Epidermal melanocyte (primary cell): ENCODE measurements at regions not wholly inside any gene's neighbourhood (a gene's known extent, or its start where the extent isn't known, plus 50 kb on each side); places are given as distances from the start of the nearest gene placed in this dataset.

Source experiments
- DNase-seq: peaks from one replicate; pipeline ENCODE4 v3.0.0; 2011; ENCODE audit warnings: low spot score; ENCODE audit not compliant: insufficient read length

DNA sequence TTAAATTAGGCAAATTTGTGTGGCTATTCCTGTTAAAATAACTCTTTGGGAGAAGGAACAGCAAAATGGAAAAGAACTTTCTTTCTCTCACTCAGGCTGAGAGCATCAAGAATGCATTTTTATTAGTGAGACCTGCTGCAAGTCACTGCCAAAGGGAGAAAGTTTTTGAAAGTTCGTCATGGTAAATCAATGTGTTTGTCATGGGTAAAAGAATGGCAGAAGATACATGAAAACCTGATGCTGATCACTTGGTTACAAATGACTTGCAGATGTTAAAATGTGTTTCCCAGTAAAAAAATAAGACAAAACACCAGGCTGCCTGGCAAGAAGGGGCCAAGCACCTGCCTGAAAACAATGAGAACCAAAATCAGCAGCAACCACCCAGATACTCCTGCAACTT lies 484.7 kb upstream of the NRP1 start:
- DNase-seq, result no peak

DNA sequence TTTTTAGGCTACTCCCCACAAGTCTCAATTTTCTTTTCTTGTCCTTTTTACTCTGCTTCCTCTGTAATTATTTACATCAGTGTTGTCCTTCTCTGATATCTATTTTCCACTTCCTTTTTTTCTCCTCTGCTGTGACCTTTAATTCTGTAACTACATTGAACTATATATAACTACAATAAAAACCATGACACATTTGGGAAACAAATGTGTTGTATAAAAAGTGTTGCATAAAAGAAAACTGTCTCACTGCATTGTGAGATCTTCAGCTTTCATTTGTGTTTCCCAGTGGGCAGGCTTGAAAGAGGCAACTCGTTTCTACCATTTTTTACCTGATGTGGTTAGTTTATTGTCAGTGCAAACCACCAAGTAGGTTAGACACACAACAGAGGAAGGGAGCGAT lies 483.9 kb upstream of the NRP1 start:
- DNase-seq, result no peak

DNA sequence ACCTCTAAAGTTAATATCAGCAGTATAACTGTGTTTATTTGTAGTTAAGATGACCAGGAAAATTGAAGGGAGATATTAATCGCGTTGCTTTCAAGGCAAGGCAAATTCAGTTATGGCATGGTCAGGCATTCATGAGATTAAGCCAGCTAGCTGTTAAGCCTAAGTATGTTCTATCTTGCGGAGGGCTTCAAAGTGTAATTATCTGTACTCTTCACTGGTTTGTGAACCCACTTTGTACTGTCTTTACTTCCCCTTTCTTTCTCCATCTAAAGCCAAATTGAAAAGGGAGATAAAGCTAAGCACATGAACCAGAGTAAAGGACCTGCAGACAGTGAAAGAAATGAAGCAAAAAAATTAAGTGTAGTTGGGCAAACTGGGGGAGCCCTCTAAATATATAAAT lies 483.1 kb upstream of the NRP1 start:
- DNase-seq, result no peak

DNA sequence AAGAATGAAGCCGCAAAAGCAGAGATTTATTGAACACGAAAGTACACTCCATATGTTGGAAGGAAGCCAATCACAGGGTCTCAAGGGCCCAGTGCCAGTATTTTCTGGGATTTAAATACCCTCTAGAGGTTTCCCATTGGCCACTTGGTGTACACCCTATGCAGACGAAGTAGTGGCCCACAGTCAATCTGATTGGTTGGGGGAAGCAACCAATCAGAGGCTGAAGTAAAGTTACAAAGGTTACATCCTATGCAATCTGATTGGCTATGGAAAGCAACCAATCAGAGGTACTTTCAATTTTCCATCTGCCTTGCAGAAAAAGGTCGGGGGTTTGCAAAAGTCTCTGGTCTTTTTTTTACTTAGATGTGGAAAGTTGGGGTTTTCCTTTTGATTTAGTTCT lies 481.3 kb upstream of the NRP1 start:
- DNase-seq, result no peak

DNA sequence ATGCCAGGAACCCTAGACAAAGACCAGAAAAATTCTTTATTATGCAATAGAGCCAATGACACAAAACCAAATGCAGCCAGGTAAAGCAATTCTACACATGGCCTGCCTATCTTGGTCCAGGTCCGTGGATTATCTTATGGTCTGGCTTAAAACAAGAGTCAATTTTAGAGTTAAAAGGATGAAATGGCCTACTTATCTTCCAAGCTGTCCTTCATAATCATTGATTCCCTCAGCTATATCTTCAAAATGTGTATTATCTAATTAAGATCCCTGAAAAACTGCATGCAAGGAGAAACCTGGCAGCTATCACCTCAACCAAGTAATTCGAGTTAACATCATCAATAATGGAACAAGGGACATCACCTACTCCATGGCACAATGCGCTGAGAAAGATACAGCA lies 479.4 kb upstream of the NRP1 start:
- DNase-seq, result no peak

DNA sequence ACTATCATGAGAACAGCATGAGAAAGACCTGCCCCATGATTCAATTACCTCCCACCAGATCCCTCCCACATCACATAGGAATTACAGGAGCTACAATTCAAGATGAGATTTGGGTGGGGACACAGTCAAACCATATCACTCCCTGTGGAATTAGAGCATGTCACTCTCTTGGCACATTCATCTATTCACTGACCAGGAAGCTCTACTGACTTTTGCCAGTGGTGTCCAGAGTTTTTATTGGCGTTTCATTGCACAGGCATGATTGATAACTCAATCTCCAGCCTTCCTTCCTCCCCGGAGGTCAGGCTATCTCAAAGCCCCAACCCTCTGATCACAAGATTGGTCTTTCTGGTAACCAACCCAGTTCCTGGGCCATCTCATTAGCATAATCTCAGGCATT lies 478.9 kb upstream of the NRP1 start:
- no peak for DNase-seq

DNA sequence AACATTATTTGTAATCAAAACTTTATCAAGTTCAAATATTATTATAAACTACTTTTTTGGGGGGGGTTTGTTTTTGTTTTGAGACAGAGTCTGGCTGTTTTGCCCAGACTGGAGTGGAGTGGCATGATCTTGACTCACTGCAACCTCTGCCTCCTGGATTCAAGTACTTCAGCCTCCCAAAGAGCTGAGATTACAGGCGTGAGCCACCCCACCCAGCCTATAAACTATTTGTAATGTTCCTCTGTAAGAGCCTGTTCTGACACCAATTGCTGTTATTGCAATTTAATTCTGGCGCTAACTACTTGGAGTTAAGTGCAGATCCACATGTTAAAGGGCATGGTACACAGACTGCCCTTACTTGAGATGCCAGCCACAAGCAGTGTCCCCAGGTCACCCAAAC lies 478.1 kb upstream of the NRP1 start:
- DNase-seq, result no peak

DNA sequence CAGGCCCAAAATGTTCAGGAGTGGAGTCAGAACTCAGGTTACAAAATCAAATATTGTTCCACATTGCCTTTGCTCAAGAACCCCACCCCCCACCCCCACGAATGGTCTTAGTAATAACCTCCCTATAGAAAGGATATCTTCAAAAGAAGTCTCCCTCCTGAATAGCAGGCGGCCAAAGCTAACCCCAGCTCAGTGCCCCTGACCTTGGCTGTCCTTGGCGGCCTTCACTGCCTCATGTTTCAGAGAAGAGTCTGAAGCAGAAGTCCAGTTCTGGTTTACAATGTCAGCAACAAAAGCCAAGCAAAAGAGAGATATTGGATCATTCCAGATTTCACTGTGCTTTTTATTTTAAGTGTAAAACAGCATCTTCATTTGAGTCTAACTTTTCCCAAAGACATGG lies 476.5 kb upstream of the NRP1 start:
- no peak for DNase-seq

DNA sequence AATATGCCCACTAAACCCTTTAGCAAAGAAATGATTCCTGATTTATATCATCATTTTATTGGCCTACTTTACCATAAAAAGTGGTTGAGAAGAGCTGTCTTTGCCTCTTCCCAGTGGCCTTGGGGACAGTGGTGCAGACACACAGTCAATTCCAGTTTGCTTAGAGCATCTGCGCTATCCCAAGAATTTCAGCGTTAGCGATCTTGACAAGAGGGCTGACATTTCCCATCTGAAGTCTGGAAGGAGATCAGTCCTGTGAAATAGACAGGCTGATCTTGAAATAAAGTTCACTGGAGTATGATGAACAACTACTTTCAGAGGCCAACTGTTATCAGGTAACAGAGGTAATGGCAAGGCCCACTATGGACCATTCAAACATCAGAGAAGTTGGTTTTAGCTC lies 475.3 kb upstream of the NRP1 start:
- no peak for DNase-seq

DNA sequence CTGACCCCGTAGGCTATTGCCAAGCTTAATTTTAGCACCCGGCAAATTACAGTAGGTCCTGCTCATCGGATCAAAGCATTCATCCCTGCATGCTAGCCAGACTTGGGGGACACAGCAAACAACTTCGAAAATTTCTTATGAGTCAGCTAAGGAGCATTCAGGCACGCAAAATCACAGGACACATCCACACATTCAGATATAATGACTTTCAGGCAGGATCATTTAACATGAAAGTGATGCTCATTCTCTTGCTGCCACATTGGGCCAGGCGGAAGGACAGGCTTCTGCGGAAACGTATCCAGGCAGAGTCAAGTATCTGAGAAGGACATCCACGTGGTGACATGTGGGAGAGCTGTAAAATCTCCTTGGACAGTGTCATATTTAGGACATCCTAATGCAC lies 474.0 kb upstream of the NRP1 start:
- no peak for DNase-seq

DNA sequence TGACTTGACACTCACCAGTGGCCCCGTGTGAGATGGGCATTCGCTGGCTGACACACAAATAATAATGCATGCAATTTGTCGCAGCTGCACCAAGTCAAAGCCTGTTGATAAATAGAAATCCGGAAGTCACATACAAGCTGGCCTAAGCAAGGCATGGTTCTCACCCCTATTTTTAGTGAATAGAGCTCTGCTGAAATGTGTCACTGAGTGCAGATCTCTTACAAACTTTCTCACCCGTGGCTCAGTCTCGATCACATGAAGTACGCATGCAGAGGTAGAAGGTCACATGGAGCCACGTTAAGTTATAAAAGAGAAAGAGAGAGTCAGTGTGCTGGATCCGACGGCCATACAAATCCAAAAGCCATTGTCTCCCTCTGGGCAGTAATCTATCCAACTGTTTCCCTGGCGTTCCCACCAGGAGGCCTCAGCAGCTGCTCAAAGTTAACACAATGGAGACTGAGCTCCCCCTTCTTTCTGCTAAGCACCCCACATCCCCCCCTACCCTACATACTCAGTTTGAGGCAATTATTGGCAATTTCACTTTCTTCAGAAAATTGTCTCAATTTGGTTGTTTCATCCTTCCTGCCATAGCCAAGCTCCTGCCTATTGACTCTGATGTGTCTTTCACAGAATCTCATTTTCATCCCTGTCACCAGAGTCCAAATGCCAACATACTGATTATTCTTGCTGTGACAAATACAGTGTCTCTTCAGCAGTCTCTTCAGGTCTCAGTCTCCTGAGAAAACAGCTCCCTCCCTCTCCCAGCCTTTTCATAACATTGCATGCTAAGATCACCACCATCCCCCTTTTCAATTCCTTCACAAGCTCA lies 473.3 kb upstream of the NRP1 start:
- DNase-seq, result no peak

DNA sequence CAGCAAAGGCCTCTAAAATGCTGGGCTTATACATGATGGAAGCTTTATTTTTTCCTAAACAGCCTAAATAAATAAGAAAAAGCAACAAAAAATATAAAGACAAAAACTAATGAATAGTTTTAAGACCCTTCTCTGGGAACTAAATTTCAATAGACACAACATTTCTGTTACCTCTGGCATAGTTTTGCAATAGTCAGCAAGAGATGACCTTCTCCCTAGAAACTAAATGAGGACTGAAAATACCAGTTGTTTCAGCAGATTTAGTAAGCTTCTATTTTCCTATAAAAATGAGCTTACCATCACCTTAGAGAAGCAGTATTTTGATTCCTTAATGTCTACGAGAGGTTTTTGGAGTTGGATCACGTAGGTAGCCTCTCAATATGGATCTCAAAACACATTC lies 471.4 kb upstream of the NRP1 start:
- no peak for DNase-seq

DNA sequence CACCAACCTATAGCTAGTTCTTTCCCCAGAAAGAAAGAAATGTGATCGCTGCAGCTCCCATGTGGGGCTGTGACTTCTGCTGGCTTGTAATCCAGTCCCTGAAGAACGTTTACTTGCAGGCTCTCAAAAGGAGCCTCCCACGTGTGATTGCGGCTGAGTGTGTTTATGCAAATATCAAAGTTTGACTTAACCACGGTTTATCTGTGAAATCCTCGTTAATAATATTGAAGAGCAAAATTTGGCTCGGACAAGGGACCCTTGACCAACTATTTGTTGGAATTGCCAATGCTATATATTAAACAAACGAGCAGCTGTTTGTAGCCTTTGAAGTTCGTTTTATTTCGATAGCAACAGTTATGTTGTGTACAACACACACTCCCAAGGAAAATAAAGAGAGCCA lies 470.1 kb upstream of the NRP1 start:
- DNase-seq, result no peak

DNA sequence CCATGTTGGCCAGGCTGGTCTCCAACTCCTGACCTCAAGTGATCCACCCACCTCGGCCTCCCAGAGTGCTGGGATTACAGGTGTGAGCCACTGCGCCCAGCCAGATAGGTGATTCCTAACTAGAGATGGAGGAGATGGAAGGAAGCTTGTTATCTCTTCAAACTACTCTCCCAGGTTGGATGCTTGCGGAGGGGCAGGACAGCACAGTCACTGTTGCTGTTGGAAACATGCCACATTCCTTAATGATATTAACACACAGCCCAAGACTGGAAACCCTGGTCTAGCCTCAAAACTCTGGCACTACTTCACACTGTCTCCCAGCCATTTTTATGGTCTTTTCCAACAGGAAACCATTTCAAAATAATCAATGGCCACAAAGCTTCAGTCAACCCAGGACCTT lies 468.8 kb upstream of the NRP1 start:
- no peak for DNase-seq

DNA sequence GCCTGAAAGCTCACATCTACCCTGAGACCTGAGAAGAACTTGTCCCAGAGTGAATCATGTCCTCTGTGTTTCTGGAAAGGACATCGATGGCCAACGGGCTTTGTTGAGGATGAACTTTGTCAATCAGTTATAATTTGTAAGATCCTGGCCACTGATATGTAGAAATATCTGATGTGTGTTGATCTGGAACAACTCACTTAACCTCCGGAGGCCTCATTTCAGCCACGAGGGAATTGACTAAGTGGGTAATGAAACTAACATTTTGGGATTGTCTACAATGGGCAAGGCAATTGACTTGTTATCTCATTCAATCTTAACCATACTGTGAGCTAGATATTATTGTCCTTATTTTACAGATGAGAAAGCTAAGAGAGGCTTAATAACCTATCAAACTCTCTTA lies 468.1 kb upstream of the NRP1 start:
- no peak for DNase-seq

DNA sequence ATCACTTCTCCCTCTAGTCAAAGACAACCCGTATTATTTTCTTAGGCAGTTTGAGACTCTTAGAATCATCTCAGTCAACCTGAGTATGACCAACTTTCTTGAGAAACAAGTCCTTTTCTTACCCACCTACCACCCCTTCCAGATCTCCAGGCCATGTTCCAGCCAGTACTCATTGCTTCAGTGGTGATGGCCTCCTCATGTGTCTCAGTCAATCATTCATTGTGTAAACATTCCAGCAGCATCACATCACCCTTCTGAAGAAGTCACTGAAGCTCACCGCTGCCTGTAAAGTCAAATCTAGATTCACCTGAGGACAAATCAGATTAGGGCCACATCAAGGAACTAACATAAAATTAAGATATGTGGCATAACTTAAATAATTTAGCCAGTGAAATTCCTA lies 467.2 kb upstream of the NRP1 start:
- no peak for DNase-seq

DNA sequence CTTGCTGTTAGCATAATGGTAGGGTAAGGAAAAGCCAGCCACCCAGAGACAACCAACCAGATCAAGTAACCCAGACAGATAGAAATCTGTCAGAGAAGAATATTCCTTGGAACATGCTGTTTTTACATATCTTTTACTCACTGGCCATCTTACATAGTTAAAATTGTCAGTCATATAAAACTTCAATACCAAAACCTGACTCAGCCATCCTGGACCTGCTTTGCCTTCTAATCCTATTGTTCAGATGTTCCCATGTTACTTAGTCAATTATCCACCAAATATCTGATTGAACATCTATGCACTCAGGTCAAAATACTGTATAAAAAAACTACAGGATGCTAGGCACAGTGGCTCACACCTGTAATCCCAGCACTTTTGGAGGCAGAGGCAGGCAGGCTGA lies 466.5 kb upstream of the NRP1 start:
- DNase-seq, result no peak

DNA sequence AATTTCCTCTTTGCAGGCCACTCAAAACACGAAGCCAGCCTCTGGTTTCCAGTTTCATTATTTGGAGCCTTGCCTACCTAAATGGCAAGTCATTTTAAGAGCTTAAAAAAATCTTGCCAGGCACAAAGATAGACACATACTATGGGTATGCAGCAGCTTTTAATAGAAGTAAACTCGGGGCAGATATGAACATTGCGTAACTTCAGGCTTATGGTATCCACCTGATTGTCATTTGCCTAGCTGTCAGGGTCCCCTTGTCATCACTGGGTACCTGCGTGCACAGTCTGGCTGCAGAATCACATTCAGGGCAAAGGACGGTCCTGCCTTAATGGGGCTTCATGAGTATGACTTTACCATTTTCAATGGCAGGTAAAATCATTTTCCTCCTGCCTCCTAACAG lies 466.1 kb upstream of the NRP1 start:
- DNase-seq, result no peak

DNA sequence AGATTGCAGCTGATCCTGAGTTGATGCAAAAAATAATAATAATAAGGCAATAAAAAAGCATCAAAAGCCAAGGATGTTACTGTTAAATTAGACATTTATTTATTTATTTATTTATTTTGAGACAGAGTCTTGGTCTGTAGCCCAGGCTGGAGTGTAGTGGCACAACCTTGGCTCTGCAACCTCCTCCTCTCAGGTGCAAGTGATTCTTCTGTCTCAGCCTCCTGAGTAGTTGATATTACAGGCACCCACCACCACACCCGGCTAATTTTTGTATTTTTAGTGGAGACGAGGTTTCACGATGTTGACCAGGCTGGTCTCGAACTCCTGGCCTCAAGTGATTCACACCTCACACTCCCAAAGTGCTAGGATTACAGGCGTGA lies 465.5 kb upstream of the NRP1 start:
- no peak for DNase-seq

DNA sequence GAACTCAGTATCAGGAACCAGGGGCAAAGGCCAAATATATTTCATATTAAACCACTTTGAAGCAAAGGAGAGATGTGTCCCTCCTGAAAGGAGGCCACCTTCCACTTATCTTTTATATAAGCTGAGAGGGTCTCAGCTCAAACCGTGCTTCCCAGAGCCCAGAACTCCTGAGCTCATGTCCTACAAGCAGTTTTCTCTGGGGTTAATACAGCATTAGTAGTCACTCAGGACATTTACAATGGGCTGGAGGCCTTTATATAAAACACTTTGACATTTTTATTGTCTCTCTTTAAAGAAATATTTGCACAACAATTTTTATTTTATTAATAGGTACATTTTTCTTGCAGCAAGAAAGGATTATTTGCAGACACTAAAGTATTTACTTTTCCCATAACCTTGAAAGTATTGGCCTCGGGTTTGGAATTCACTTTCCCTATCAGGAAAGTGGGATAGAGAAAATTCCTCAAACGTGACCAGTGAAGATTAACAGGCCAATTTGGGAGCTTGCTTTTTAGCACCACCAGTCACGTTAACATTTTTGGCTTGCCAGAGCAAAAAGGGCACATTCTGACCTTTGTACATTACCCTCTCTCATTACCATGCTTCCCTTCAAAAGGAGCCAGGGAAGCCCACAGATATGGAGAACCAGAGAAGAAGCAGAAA lies 464.9 kb upstream of the NRP1 start:
- no peak for DNase-seq

DNA sequence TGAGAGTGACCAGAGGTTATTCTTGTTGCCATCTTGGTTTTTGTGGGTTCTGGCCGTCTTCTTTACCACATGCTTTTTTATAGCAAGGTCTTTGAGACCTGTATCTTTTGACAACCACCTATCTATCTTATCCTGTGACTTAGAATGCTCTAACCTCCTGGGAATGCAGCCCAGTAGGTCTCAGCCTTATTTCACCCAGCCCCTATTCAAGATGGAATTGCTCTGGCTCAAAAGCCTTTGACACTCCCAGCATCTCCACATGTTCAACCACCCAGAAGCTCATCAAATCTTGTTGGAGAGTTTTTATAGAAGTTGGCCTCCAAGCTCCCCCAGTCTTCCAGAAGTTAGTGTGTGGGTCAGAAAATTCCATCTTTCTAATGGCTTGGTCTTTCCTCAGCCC lies 464.3 kb upstream of the NRP1 start:
- DNase-seq, result no peak

DNA sequence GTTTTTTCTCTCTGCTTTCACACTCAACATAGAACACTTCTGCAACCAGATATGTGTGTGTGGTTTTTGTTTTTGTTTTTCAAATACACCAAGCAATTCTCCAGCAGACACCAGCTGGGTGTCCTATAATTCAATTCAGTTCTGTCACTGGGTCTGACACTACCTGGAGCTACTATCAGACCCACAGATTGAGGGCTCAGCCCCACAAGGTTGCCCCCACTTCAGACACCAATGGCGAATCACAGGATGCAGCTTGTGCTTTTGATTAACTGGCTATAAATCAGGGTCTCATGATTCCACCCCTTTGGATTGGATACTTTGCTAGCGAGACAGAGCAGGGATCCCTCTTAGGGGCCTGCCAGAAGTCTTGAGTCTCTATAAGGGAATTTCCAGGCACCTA lies 462.2 kb upstream of the NRP1 start:
- no peak for DNase-seq

DNA sequence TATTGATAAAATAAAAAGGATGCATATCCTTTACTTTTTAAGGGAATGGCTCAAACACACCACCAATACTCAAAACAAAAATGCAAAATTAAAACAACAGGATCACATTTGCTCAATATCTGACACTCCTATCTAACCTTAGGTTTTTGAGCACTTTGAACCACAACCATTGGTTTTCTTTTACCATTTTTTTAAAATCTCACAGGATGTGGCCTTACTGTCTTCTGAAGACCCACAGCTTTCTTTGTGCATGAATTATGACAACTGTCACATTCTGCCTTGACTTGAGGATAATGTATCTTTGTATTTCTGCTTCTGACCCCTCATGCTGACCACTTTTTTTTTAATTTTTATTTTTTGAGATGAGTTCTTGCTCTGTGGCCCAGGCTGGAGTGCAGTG lies 461.1 kb upstream of the NRP1 start:
- DNase-seq, result no peak
